ENCODE measurements at regions not wholly inside any gene's neighbourhood (a gene's known extent, or its start where the extent isn't known, plus 50 kb on each side); places are given as distances from the start of the nearest gene placed in this dataset.

- TF ChIP-seq CTCF (conservative IDR thresholded peaks at IDR 0.05; ENCODE audit: low read length) (no peak), EZH2phosphoT487 (IDR thresholded peaks at IDR 0.05; ENCODE audit: borderline replicate concordance, low read depth, low read length) (no peak)
Measured at GRCh38 chr2:217749008-217749407, 253.8 kb downstream of the TNS1 start.
